ENCODE measurements at regions not wholly inside any gene's neighbourhood (a gene's known extent, or its start where the extent isn't known, plus 50 kb on each side); places are given as distances from the start of the nearest gene placed in this dataset.
"Not testable (repeated sequence)": the region's sequence is repeated elsewhere in the genome, so short reads cannot be mapped to it uniquely, and the experiment has no call there.

- no peak for DNase-seq (ENCODE audit: low read depth)
- FAIRE-seq, result no peak
- TF ChIP-seq CTCF (IDR thresholded peaks at IDR 0.05; ENCODE audit: insufficient read depth, low read length, severe bottlenecking), result no peak
Observed at GRCh38 chr12:83515306-83516026, 828.8 kb downstream of the TMTC2 start.

GRCh38 chr12:83514372-83514771 is 827.7 kb downstream of the TMTC2 start:
- no peak for TF ChIP-seq CTCF (IDR thresholded peaks at IDR 0.05; ENCODE audit: insufficient read depth, low read length, severe bottlenecking)
- H3K36me3 ChIP-seq (ENCODE audit: control insufficient read depth, insufficient read depth, low read length), result no peaks in the 10 kb centered on the region
- no peak for FAIRE-seq
- H3K27me3 ChIP-seq (ENCODE audit: control insufficient read depth, insufficient read depth, low read length), result no peaks in the 10 kb centered on the region
- H3K4me3 ChIP-seq (ENCODE audit: low read depth, low read length), result no peak overlapping the region
- DNase-seq (ENCODE audit: low read depth), result peak; percentile 88

More at GRCh38 chr12:83515306-83516026, 828.8 kb downstream of the TMTC2 start:
- H3K4me3 ChIP-seq (ENCODE audit: low read depth, low read length), result no peak overlapping the region
- H3K27me3 ChIP-seq (ENCODE audit: control insufficient read depth, insufficient read depth, low read length), result no peaks in the 10 kb centered on the region
- H3K36me3 ChIP-seq (ENCODE audit: control insufficient read depth, insufficient read depth, low read length), result no peaks in the 10 kb centered on the region

- H3K4me3 ChIP-seq (ENCODE audit: low read depth, low read length), result no peak overlapping the region
- FAIRE-seq, result no peak
- DNase-seq (ENCODE audit: low read depth), result no peak
- H3K36me3 ChIP-seq (ENCODE audit: control insufficient read depth, insufficient read depth, low read length), result no peaks in the 10 kb centered on the region
- no peaks in the 10 kb centered on the region for H3K27me3 ChIP-seq (ENCODE audit: control insufficient read depth, insufficient read depth, low read length)
- no peak for TF ChIP-seq CTCF (IDR thresholded peaks at IDR 0.05; ENCODE audit: insufficient read depth, low read length, severe bottlenecking)
Observed at GRCh38 chr12:83506841-83507240, 820.1 kb downstream of the TMTC2 start.

DNA sequence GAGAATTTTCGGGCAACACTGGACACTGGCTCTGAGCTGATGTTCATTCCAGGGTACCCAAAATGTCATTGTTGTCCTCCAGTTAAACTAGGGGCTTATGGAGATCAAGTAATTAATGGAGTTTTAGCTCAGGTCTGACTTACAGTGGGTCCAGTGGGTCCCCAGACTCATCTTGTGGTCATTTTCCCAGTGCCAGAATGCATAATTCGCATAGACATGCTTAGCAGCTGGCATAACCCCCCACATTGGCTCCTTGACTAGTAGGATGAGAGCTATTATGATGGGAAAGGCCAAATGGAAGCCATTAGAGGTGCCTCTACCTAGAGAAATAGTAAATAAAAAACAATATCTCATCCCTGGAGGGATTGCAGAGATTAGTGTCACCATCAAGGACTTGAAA is 818.9 kb downstream of the TMTC2 start:
- FAIRE-seq (no peak), DNase-seq (ENCODE audit: low read depth) (no peak)
- H3K4me3 ChIP-seq (ENCODE audit: low read depth, low read length), result no peak overlapping the region
- TF ChIP-seq CTCF (IDR thresholded peaks at IDR 0.05; ENCODE audit: insufficient read depth, low read length, severe bottlenecking), result no peak
- no peaks in the 10 kb centered on the region for H3K27me3 ChIP-seq (ENCODE audit: control insufficient read depth, insufficient read depth, low read length)
- H3K36me3 ChIP-seq (ENCODE audit: control insufficient read depth, insufficient read depth, low read length), result no peaks in the 10 kb centered on the region

DNA sequence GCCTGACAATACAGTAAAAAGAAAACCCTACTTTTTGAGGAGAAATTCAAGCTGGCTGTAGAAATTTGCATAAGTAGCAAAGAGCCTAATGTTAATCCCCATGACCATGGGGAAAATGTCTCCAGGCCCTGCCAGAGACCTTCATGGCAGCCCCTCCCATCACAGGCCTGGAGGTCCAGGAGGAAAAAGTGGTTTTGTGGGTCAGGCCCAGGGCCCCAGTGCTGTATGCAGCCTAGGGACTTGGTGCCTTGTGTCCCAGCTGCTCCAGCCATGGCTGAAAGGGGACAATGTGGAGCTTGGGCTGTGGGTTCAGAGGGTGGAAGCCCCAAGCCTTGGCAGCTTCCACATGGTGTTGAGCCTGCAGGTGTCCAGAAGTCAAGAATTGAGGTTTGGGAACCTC is 813.2 kb downstream of the TMTC2 start:
- FAIRE-seq; DNase-seq (ENCODE audit: low read depth); H3K4me3 ChIP-seq (ENCODE audit: low read depth, low read length); H3K27me3 ChIP-seq (ENCODE audit: control insufficient read depth, insufficient read depth, low read length); H3K36me3 ChIP-seq (ENCODE audit: control insufficient read depth, insufficient read depth, low read length): not testable (repeated sequence)

DNA sequence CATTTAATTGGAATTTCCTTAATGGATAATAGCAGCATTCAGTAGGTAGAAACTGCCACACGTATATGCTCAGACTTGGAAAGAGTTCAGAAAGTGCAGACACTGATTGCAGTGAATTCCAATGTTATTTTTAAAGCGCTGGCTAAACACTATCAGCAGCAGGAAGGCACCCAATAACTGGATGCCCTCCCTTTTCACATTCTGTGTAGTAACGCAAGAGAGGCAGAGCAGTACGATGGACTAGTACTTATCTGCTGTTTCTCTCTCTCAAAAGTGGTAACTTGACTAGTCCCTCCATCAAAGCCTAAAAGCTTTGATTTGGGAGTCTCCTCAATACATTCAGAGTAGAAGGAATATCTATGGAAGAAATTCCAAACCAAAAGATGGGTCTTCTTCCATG is 791.0 kb downstream of the TMTC2 start:
- no peak for FAIRE-seq
- no peak overlapping the region for H3K4me3 ChIP-seq (ENCODE audit: low read depth, low read length)

More for the DNA sequence above, 791.0 kb downstream of the TMTC2 start:
- no peak for TF ChIP-seq CTCF (IDR thresholded peaks at IDR 0.05; ENCODE audit: insufficient read depth, low read length, severe bottlenecking)
- H3K27me3 ChIP-seq (ENCODE audit: control insufficient read depth, insufficient read depth, low read length), result no peaks in the 10 kb centered on the region
- DNase-seq (ENCODE audit: low read depth), result no peak
- H3K36me3 ChIP-seq (ENCODE audit: control insufficient read depth, insufficient read depth, low read length), result no peaks in the 10 kb centered on the region

Measured in bronchial epithelial cell (primary cell).